ENCODE measurements at regions not wholly inside any gene's neighbourhood (a gene's known extent, or its start where the extent isn't known, plus 50 kb on each side); places are given as distances from the start of the nearest gene placed in this dataset.

DNA sequence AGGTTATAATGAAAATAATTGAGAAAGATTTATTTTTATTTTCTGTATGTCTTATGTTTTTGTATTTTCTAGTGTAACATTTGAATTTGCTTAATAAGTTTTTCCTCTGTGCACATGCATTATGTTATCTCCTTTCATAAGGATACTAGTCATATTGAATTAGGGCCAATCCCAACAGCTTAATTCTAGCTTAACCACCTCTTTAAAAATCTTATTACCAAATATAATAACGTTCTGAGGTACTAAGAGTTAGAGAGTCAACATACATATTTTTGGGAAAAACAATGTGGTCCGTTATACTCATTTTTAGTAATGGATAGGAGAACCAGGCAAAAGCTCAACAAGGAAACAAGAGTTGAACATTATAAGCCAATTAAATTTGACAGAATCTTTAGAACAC lies 845.6 kb upstream of the SEL1L start:
- TF ChIP-seq, protein P1, sequence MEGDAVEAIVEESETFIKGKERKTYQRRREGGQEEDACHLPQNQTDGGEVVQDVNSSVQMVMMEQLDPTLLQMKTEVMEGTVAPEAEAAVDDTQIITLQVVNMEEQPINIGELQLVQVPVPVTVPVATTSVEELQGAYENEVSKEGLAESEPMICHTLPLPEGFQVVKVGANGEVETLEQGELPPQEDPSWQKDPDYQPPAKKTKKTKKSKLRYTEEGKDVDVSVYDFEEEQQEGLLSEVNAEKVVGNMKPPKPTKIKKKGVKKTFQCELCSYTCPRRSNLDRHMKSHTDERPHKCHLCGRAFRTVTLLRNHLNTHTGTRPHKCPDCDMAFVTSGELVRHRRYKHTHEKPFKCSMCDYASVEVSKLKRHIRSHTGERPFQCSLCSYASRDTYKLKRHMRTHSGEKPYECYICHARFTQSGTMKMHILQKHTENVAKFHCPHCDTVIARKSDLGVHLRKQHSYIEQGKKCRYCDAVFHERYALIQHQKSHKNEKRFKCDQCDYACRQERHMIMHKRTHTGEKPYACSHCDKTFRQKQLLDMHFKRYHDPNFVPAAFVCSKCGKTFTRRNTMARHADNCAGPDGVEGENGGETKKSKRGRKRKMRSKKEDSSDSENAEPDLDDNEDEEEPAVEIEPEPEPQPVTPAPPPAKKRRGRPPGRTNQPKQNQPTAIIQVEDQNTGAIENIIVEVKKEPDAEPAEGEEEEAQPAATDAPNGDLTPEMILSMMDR (tag by site-specific recombination; IDR thresholded peaks at IDR 0.05), result no peak
- no peak for TF ChIP-seq ZFHX2 (tag by site-specific recombination; conservative IDR thresholded peaks at IDR 0.05)
- TF ChIP-seq, protein P2, sequence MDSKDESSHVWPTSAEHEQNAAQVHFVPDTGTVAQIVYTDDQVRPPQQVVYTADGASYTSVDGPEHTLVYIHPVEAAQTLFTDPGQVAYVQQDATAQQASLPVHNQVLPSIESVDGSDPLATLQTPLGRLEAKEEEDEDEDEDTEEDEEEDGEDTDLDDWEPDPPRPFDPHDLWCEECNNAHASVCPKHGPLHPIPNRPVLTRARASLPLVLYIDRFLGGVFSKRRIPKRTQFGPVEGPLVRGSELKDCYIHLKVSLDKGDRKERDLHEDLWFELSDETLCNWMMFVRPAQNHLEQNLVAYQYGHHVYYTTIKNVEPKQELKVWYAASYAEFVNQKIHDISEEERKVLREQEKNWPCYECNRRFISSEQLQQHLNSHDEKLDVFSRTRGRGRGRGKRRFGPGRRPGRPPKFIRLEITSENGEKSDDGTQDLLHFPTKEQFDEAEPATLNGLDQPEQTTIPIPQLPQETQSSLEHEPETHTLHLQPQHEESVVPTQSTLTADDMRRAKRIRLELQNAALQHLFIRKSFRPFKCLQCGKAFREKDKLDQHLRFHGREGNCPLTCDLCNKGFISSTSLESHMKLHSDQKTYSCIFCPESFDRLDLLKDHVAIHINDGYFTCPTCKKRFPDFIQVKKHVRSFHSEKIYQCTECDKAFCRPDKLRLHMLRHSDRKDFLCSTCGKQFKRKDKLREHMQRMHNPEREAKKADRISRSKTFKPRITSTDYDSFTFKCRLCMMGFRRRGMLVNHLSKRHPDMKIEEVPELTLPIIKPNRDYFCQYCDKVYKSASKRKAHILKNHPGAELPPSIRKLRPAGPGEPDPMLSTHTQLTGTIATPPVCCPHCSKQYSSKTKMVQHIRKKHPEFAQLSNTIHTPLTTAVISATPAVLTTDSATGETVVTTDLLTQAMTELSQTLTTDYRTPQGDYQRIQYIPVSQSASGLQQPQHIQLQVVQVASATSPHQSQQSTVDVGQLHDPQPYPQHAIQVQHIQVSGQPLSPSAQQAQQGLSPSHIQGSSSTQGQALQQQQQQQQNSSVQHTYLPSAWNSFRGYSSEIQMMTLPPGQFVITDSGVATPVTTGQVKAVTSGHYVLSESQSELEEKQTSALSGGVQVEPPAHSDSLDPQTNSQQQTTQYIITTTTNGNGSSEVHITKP (tag by site-specific recombination; IDR thresholded peaks at IDR 0.05), result no peak
- TF ChIP-seq MEIS1 (CRISPR knock-in tag; IDR thresholded peaks at IDR 0.05; ENCODE audit: borderline replicate concordance), result no peak
- TF ChIP-seq ZBTB21 (tag by site-specific recombination; IDR thresholded peaks at IDR 0.05), result no peak
- TF ChIP-seq, protein P3, sequence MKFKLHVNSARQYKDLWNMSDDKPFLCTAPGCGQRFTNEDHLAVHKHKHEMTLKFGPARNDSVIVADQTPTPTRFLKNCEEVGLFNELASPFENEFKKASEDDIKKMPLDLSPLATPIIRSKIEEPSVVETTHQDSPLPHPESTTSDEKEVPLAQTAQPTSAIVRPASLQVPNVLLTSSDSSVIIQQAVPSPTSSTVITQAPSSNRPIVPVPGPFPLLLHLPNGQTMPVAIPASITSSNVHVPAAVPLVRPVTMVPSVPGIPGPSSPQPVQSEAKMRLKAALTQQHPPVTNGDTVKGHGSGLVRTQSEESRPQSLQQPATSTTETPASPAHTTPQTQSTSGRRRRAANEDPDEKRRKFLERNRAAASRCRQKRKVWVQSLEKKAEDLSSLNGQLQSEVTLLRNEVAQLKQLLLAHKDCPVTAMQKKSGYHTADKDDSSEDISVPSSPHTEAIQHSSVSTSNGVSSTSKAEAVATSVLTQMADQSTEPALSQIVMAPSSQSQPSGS (tag by site-specific recombination; IDR thresholded peaks at IDR 0.05; ENCODE audit: low read depth), result no peak
- TF ChIP-seq ZNF610 (tag by site-specific recombination; IDR thresholded peaks at IDR 0.05; ENCODE audit: borderline replicate concordance), result no peak
- no peak for TF ChIP-seq BCL11B (tag by site-specific recombination; IDR thresholded peaks at IDR 0.05; ENCODE audit: low read depth)
